ENCODE measurements at regions not wholly inside any gene's neighbourhood (a gene's known extent, or its start where the extent isn't known, plus 50 kb on each side); places are given as distances from the start of the nearest gene placed in this dataset.

DNA sequence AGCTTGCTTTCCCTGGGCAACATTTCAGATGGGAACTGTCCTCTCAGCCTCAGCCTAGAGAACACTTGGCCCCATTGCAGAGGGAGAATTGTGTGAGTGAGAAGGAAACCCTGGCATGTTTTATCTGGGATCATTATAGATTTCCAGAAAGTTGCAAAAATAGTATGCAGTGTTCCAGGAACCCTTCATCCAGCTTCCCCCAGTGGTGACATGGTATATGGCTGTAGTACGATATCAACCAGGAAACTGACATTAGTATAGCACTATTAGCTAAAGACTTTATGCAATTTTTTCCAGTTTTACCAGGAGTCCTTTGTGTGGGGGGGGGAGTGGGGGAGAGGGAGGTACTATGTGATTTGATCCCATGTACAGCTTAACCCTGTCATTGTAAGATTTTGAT lies 166.2 kb upstream of the KBTBD8 start:
- Histone ChIP-seq H3K36me3 (ENCODE audit: control insufficient read depth in 1 of 2, insufficient read depth in 2 of 2, low read length in 2 of 2) (no peaks in the 10 kb centered on the region), H3K9me3 (ENCODE audit: control insufficient read depth in 1 of 2, insufficient read depth in 1 of 2, low read depth in 1 of 2, low read length in 2 of 2) (no peaks in the 10 kb centered on the region), H4K20me1 (ENCODE audit: insufficient read depth) (no peaks in the 10 kb centered on the region), H3K4me3 (replicated peaks in 1 of 2; ENCODE audit: low read depth in 1 of 2, low read length in 2 of 2) (no peak overlapping the region), H3K4me2 (ENCODE audit: low read length) (no peak overlapping the region), H3K27ac (ENCODE audit: low read depth, low read length) (no peak overlapping the region), H3K9me2 (ENCODE audit: insufficient read depth) (no peaks in the 10 kb centered on the region), H3K79me2 (ENCODE audit: insufficient read depth, low read length) (no peaks in the 10 kb centered on the region), H2AFZ (ENCODE audit: low read depth, low read length, poor library complexity, severe bottlenecking) (no peak overlapping the region), H3K27me3 (ENCODE audit: insufficient read depth, low read length) (peaks cover 39% of the 10 kb centered on the region), H3K9ac (ENCODE audit: low read length) (no peak overlapping the region), H3K4me1 (ENCODE audit: control insufficient read depth in 1 of 2, insufficient read depth in 2 of 2, low read length in 2 of 2) (no peaks in the 10 kb centered on the region)
- ATAC-seq (peak; percentile 72), DNase-seq (ENCODE audit: low read depth, low spot score) (no peak)
- POLR2A ChIA-PET, result no interaction called here
- CTCF ChIA-PET, result interaction anchor here (0.6 to 1.6 kb wide), 6 partner anchors 10 to 578 kb away, joined by 3 to 18 read pairs (median 4); no protein-coding TSS in a partner anchor
- TF ChIP-seq EGR1 (IDR thresholded peaks at IDR 0.05; ENCODE audit: low read depth), result no peak
- TF ChIP-seq CTCF (IDR thresholded peaks at IDR 0.05 in 2 of 3, conservative IDR thresholded peaks at IDR 0.05 in 1 of 3; ENCODE audit: borderline replicate concordance in 1 of 3, insufficient read depth in 1 of 3, low read depth in 2 of 3, low read length in 2 of 3), result peak in 2 of 3 experiments; percentile 32; a peak in 4 of 6 replicates
- no TSS peak for BruUV-seq (replicated peaks)
- RAD21 ChIA-PET (ENCODE audit: low non-redundant PET in 1 of 2, low total read pairs in 2 of 2, uncharacterized antibody in 2 of 2, unreplicated experiment in 2 of 2), result interaction anchor here in 1 of 2 experiments (0.6 kb wide), 1 partner anchor 580 kb away, joined by 4 read pairs; no protein-coding TSS in a partner anchor
- intact Hi-C loops (cut with micrococcal nuclease), result no loop called here

- no peak for ATAC-seq
- CTCF ChIA-PET, result no interaction called here
- intact Hi-C loops (cut with micrococcal nuclease), result no loop called here
- TF ChIP-seq FOSL1 (IDR thresholded peaks at IDR 0.05; ENCODE audit: low read depth) (no peak), POLR2AphosphoS5 (IDR thresholded peaks at IDR 0.05; ENCODE audit: low read depth, low read length) (no peak), EZH2 (IDR thresholded peaks at IDR 0.05) (no peak), EGR1 (IDR thresholded peaks at IDR 0.05; ENCODE audit: low read depth) (no peak), EZH2phosphoT487 (IDR thresholded peaks at IDR 0.05; ENCODE audit: borderline replicate concordance) (no peak), CTCF (IDR thresholded peaks at IDR 0.05 in 2 of 3, conservative IDR thresholded peaks at IDR 0.05 in 1 of 3; ENCODE audit: borderline replicate concordance in 1 of 3, insufficient read depth in 1 of 3, low read depth in 2 of 3, low read length in 2 of 3) (peak in 1 of 3 experiments; percentile 39; a peak in 2 of 6 replicates), JUND (IDR thresholded peaks at IDR 0.05) (no peak), ZFX (IDR thresholded peaks at IDR 0.05) (no peak), SIN3A (IDR thresholded peaks at IDR 0.05; ENCODE audit: low read depth) (no peak), SP1 (IDR thresholded peaks at IDR 0.05; ENCODE audit: low read depth) (no peak), REST (IDR thresholded peaks at IDR 0.05; ENCODE audit: low read depth) (no peak)
Observed at GRCh38 chr3:66836363-66837152, 161.5 kb upstream of the KBTBD8 start.

More at GRCh38 chr3:66836363-66837152, 161.5 kb upstream of the KBTBD8 start:
- BruUV-seq (replicated peaks), result no TSS peak
- no peak for DNase-seq (ENCODE audit: low read depth, low spot score)
- Histone ChIP-seq H3K27me3 (ENCODE audit: insufficient read depth, low read length) (peaks cover 15% of the 10 kb centered on the region), H3K79me2 (ENCODE audit: insufficient read depth, low read length) (no peaks in the 10 kb centered on the region), H3K4me1 (ENCODE audit: control insufficient read depth in 1 of 2, insufficient read depth in 2 of 2, low read length in 2 of 2) (no peaks in the 10 kb centered on the region), H3K9ac (ENCODE audit: low read length) (no peak overlapping the region), H3K9me2 (ENCODE audit: insufficient read depth) (no peaks in the 10 kb centered on the region), H3K9me3 (ENCODE audit: control insufficient read depth in 1 of 2, insufficient read depth in 1 of 2, low read depth in 1 of 2, low read length in 2 of 2) (no peaks in the 10 kb centered on the region), H4K20me1 (ENCODE audit: insufficient read depth) (no peaks in the 10 kb centered on the region), H3K36me3 (ENCODE audit: control insufficient read depth in 1 of 2, insufficient read depth in 2 of 2, low read length in 2 of 2) (no peaks in the 10 kb centered on the region), H3K4me3 (replicated peaks in 1 of 2; ENCODE audit: low read depth in 1 of 2, low read length in 2 of 2) (no peak overlapping the region), H3K4me2 (ENCODE audit: low read length) (no peak overlapping the region), H3K27ac (ENCODE audit: low read depth, low read length) (no peak overlapping the region), H2AFZ (ENCODE audit: low read depth, low read length, poor library complexity, severe bottlenecking) (no peak overlapping the region)
- ChIA-PET RAD21 (ENCODE audit: low non-redundant PET in 1 of 2, low total read pairs in 2 of 2, uncharacterized antibody in 2 of 2, unreplicated experiment in 2 of 2) (no interaction called here), POLR2A (no interaction called here)

Measured in HCT116 (cell line).